GM10266 (cell line): ENCODE measurements at regions not wholly inside any gene's neighbourhood (a gene's known extent, or its start where the extent isn't known, plus 50 kb on each side); places are given as distances from the start of the nearest gene placed in this dataset.

Source experiments
- DNase-seq: peaks from one replicate; pipeline ENCODE4 v3.0.0; 2012; ENCODE audit errors: extremely low spot score
- TF ChIP-seq, protein P1 (sequence below): IDR thresholded peaks from 2 replicates; pipeline ENCODE4 v1.5.1; 2012; ENCODE audit warnings: mild to moderate bottlenecking, low read depth; ENCODE audit not compliant: control insufficient read depth, insufficient read depth; ENCODE audit errors: missing control alignments

- no peak for DNase-seq
- TF ChIP-seq, protein P1, sequence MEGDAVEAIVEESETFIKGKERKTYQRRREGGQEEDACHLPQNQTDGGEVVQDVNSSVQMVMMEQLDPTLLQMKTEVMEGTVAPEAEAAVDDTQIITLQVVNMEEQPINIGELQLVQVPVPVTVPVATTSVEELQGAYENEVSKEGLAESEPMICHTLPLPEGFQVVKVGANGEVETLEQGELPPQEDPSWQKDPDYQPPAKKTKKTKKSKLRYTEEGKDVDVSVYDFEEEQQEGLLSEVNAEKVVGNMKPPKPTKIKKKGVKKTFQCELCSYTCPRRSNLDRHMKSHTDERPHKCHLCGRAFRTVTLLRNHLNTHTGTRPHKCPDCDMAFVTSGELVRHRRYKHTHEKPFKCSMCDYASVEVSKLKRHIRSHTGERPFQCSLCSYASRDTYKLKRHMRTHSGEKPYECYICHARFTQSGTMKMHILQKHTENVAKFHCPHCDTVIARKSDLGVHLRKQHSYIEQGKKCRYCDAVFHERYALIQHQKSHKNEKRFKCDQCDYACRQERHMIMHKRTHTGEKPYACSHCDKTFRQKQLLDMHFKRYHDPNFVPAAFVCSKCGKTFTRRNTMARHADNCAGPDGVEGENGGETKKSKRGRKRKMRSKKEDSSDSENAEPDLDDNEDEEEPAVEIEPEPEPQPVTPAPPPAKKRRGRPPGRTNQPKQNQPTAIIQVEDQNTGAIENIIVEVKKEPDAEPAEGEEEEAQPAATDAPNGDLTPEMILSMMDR = no peak
These were observed 64.5 kb upstream of the SEMA6D start for GRCh38 chr15:47652844-47653243.

DNA sequence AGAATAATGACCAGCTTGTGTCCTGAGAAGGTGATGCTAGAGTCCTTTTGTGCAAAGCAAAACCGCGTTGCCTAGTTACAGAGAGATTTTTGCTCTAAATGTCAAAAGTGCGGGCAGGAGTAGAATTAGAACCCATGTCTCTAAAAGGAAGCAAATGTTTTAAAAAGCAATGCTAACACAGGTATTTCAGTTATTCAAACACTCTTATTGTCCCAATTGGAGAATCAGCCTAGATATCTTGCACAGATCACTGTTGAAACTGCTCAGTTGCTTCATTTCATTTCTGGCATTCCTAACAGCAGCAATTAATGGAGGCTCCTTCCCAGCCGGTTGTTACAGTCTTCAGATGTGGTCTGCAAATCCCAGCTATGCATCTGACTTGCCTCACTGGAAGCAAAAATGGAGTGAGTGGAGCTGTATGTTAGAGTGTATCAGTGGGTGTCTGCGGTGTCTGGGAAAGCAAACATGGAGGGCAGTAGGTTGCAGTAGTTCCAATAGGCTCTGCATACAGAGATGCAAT, 55.6 kb upstream of the SEMA6D start:
- TF ChIP-seq, protein P1 = no peak
- no peak for DNase-seq

DNA sequence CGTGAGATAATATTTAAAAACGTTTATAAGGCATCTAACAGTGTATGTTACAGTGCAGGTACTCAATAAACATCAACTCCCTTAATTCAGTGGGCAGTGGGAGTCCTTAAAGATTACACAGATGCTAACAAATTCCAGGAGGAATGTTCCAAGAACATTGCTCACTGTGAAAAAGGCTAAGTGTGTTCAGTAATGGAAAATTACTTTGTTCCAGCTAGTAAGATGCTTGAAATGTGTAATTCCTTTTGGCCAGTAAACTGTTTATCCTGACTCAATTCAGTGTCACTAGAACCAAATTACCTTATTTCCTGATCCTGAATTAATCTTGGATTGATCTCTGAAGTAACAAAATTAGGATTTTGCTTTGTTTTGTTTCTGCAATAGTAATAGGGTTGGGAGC, 54.2 kb upstream of the SEMA6D start:
- DNase-seq = no peak

More for the DNA sequence above, 54.2 kb upstream of the SEMA6D start:
- TF ChIP-seq, protein P1 = no peak
